Type B pancreatic cell (in vitro differentiated cells): ENCODE measurements at regions not wholly inside any gene's neighbourhood (a gene's known extent, or its start where the extent isn't known, plus 50 kb on each side); places are given as distances from the start of the nearest gene placed in this dataset.
"Not testable (repeated sequence)": the region's sequence is repeated elsewhere in the genome, so short reads cannot be mapped to it uniquely, and the experiment has no call there.

Experiments
- DNase-seq: peaks from one replicate; pipeline ENCODE4 v3.0.0; 2021; ENCODE audit warnings: mixed read lengths; ENCODE audit not compliant: unreplicated experiment; ENCODE audit errors: extremely low spot score
- H3K27ac Mint-ChIP-seq: 2 replicates; pipeline ENCODE4 v1.8.0; 2021; ENCODE audit warnings: mild to moderate bottlenecking, mixed read lengths
- H3K27me3 Mint-ChIP-seq: 2 replicates; pipeline ENCODE4 v1.8.0; 2021; ENCODE audit warnings: mixed read lengths
- H3K36me3 Mint-ChIP-seq: 2 replicates; pipeline ENCODE4 v1.8.0; 2021; ENCODE audit warnings: mixed read lengths
- H3K4me1 Mint-ChIP-seq: one replicate; pipeline ENCODE4 v1.8.0; 2021; ENCODE audit warnings: mixed read lengths; ENCODE audit not compliant: unreplicated experiment
- H3K4me3 Mint-ChIP-seq: 2 replicates; pipeline ENCODE4 v1.8.0; 2021; ENCODE audit warnings: mild to moderate bottlenecking, mixed read lengths
- H3K9me3 Mint-ChIP-seq: 2 replicates; pipeline ENCODE4 v1.8.0; 2021; ENCODE audit warnings: mixed read lengths
- CTCF ChIP-seq: fragments of 200-600 bp; sonication (generic); conservative IDR thresholded peaks from 2 replicates; pipeline ENCODE4 v1.5.0; 2021; ENCODE audit warnings: antibody characterized with exemption, mild to moderate bottlenecking

DNA sequence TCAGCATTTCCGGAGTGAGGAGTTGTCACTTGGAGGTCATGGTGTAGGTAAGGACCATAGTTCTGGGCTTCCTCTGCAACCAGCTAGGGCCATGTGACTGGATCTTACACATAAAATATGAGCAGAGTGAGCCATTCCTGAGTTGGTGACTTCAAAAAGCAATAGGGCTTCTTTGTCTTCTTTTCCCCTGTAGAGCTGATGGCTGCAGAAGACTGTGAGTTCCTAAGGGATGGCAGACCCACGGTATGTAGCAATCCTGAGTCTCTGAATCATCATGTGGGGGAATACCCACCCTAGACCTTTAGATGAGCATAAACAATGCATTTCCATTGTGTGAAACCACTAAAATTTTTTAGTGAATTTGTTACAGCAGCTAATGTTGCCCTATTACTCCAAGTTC, 151.1 kb upstream of the TBX3 start:
- no peak for TF ChIP-seq CTCF
- H3K9me3 Mint-ChIP-seq, result no peaks in the 10 kb centered on the region
- H3K4me1 Mint-ChIP-seq, result peaks cover 3% of the 10 kb centered on the region
- no peak overlapping the region for H3K27ac Mint-ChIP-seq
- H3K36me3 Mint-ChIP-seq, result no peaks in the 10 kb centered on the region
- no peak overlapping the region for H3K4me3 Mint-ChIP-seq
- no peak for DNase-seq
- no peaks in the 10 kb centered on the region for H3K27me3 Mint-ChIP-seq

- peaks cover 3% of the 10 kb centered on the region for H3K4me1 Mint-ChIP-seq
- H3K9me3 Mint-ChIP-seq, result no peaks in the 10 kb centered on the region
- no peaks in the 10 kb centered on the region for H3K27me3 Mint-ChIP-seq
- H3K36me3 Mint-ChIP-seq, result no peaks in the 10 kb centered on the region
- H3K4me3 Mint-ChIP-seq, result no peak overlapping the region
- no peak for TF ChIP-seq CTCF
- DNase-seq, result no peak
- H3K27ac Mint-ChIP-seq, result no peak overlapping the region
These were observed 150.6 kb upstream of the TBX3 start for GRCh38 chr12:114834621-114835020.

GRCh38 chr12:114829833-114830232, 145.9 kb upstream of the TBX3 start:
- H3K27me3 Mint-ChIP-seq, result no peaks in the 10 kb centered on the region
- no peaks in the 10 kb centered on the region for H3K9me3 Mint-ChIP-seq
- no peak overlapping the region for H3K27ac Mint-ChIP-seq
- no peak for DNase-seq
- no peak overlapping the region for H3K4me3 Mint-ChIP-seq
- H3K4me1 Mint-ChIP-seq, result no peaks in the 10 kb centered on the region
- TF ChIP-seq CTCF, result no peak
- H3K36me3 Mint-ChIP-seq, result no peaks in the 10 kb centered on the region

- H3K4me3 Mint-ChIP-seq, DNase-seq, H3K4me1 Mint-ChIP-seq, H3K27me3 Mint-ChIP-seq, H3K27ac Mint-ChIP-seq, H3K36me3 Mint-ChIP-seq, H3K9me3 Mint-ChIP-seq: not testable (repeated sequence)
These were observed 145.3 kb upstream of the TBX3 start for GRCh38 chr12:114829244-114829643.

DNA sequence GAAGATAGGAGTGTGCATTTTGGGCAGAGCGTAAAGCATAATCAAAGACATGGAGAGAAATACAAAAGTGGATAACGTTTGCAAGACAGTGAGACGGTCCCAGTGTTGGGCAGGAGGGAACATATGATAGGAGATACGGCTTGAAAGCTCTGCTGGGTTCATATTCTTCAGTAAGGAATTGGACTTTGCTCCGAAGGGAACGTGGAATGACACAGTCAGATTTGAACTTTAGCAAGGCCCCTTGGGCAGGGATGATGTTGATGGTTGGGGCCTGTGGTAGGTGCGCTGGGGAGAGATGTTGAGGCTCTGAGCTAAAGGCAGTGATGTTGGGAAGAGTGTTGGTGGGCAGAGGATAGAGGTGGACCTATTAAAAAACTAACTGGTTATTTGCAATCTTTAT, 143.5 kb upstream of the TBX3 start:
- Mint-ChIP-seq H3K36me3 (no peaks in the 10 kb centered on the region), H3K4me3 (no peak overlapping the region), H3K27me3 (no peaks in the 10 kb centered on the region), H3K4me1 (no peaks in the 10 kb centered on the region), H3K27ac (no peak overlapping the region), H3K9me3 (no peaks in the 10 kb centered on the region)
- no peak for DNase-seq
- TF ChIP-seq CTCF, result no peak

GRCh38 chr12:114826244-114826643, 142.3 kb upstream of the TBX3 start:
- H3K9me3 Mint-ChIP-seq, result no peaks in the 10 kb centered on the region
- no peak for TF ChIP-seq CTCF
- no peak overlapping the region for H3K4me3 Mint-ChIP-seq
- no peak for DNase-seq
- H3K36me3 Mint-ChIP-seq, result no peaks in the 10 kb centered on the region
- H3K4me1 Mint-ChIP-seq, result no peaks in the 10 kb centered on the region
- H3K27me3 Mint-ChIP-seq, result no peaks in the 10 kb centered on the region
- H3K27ac Mint-ChIP-seq, result no peak overlapping the region
